Left ventricle myocardium inferior (tissue), 1 donor: ENCODE measurements at regions not wholly inside any gene's neighbourhood (a gene's known extent, or its start where the extent isn't known, plus 50 kb on each side); places are given as distances from the start of the nearest gene placed in this dataset.

Experiments used
- DNase-seq: peaks from one replicate; pipeline ENCODE4 v3.0.0-alpha.2; 2020
- H3K27ac ChIP-seq: fragments of 200-600 bp; replicated peaks from 2 replicates; pipeline ENCODE4 v1.8.0; 2021
- H3K27me3 ChIP-seq: fragments of 200-600 bp; 2 replicates; pipeline ENCODE4 v1.8.0; 2021; ENCODE audit warnings: low read depth
- H3K36me3 ChIP-seq: fragments of 200-600 bp; 2 replicates; pipeline ENCODE4 v1.8.0; 2021
- H3K4me1 ChIP-seq: fragments of 200-600 bp; 2 replicates; pipeline ENCODE4 v1.8.0; 2021
- H3K4me3 ChIP-seq: fragments of 200-600 bp; 2 replicates; pipeline ENCODE4 v1.8.0; 2021; ENCODE audit warnings: mild to moderate bottlenecking, moderate library complexity
- H3K9me3 ChIP-seq: fragments of 200-600 bp; replicated peaks from 2 replicates; pipeline ENCODE4 v1.8.0; 2021
- intact Hi-C: fragments of 100-400 bp; cut with micrococcal nuclease; formaldehyde crosslinking; loops from one replicate; pipeline ENCODE4 v1.11.0; 2022
- TF ChIP-seq, protein P1 (sequence below): fragments of 200-600 bp; IDR thresholded peaks from 2 replicates; pipeline ENCODE4 v1.8.0; 2021; ENCODE audit warnings: antibody characterized with exemption, mild to moderate bottlenecking, borderline replicate concordance
- donor health status: DM: no; HTN: yes; CAD: no; lungs with severe emphysema.

DNA sequence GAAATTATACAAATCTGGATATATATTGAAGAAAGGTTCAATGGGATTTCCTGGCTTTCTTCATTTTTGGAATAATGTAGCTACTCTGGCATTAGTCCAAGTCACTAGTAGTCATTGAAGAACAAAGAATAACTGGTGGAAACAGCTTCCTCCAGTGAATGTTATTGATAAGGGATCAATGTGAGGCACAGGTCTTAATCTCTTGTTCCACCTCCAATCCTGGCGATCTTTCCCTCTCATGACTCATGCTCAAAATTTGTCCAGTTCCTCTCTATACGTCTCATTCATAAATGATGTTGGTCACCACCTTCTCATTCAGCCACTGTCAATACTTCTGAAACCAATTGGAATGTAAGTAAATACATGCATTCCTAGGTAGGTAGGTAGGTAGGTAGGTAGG, 185.0 kb upstream of the BMP2 start:
- H3K4me1 ChIP-seq = no peaks in the 10 kb centered on the region
- intact Hi-C loops = no loop called here

GRCh38 chr20:6580486-6580885, 187.0 kb upstream of the BMP2 start:
- H3K36me3 ChIP-seq = no peaks in the 10 kb centered on the region
- H3K27me3 ChIP-seq = peaks cover 4% of the 10 kb centered on the region
- H3K4me1 ChIP-seq = peaks cover 6% of the 10 kb centered on the region
- peak; percentile 13 for DNase-seq
- no peaks in the 10 kb centered on the region for H3K9me3 ChIP-seq
- TF ChIP-seq, protein P1, sequence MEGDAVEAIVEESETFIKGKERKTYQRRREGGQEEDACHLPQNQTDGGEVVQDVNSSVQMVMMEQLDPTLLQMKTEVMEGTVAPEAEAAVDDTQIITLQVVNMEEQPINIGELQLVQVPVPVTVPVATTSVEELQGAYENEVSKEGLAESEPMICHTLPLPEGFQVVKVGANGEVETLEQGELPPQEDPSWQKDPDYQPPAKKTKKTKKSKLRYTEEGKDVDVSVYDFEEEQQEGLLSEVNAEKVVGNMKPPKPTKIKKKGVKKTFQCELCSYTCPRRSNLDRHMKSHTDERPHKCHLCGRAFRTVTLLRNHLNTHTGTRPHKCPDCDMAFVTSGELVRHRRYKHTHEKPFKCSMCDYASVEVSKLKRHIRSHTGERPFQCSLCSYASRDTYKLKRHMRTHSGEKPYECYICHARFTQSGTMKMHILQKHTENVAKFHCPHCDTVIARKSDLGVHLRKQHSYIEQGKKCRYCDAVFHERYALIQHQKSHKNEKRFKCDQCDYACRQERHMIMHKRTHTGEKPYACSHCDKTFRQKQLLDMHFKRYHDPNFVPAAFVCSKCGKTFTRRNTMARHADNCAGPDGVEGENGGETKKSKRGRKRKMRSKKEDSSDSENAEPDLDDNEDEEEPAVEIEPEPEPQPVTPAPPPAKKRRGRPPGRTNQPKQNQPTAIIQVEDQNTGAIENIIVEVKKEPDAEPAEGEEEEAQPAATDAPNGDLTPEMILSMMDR = no peak
- H3K27ac ChIP-seq = peak overlapping the region; percentile 15
- no peak overlapping the region for H3K4me3 ChIP-seq
- intact Hi-C loops = no loop called here

More for the DNA sequence above, 185.0 kb upstream of the BMP2 start:
- TF ChIP-seq, protein P1 = no peak
- Histone ChIP-seq H3K36me3 (no peaks in the 10 kb centered on the region), H3K9me3 (no peaks in the 10 kb centered on the region), H3K27me3 (no peaks in the 10 kb centered on the region), H3K4me3 (no peak overlapping the region), H3K27ac (no peak overlapping the region)
- no peak for DNase-seq

- DNase-seq = no peak
- peaks cover 4% of the 10 kb centered on the region for H3K27me3 ChIP-seq
- no peak overlapping the region for H3K4me3 ChIP-seq
- H3K36me3 ChIP-seq = no peaks in the 10 kb centered on the region
- H3K9me3 ChIP-seq = no peaks in the 10 kb centered on the region
- TF ChIP-seq, protein P1 = no peak
- peaks cover 6% of the 10 kb centered on the region for H3K4me1 ChIP-seq
- peak overlapping the region; percentile 31 for H3K27ac ChIP-seq
- intact Hi-C loops = no loop called here
These were observed 187.7 kb upstream of the BMP2 start for GRCh38 chr20:6579824-6580223.

- TF ChIP-seq, protein P1 = no peak
- no peak overlapping the region for H3K4me3 ChIP-seq
- no peaks in the 10 kb centered on the region for H3K9me3 ChIP-seq
- no peak for DNase-seq
- peak overlapping the region; percentile 31 for H3K27ac ChIP-seq
- H3K4me1 ChIP-seq = peaks cover 6% of the 10 kb centered on the region
- peaks cover 4% of the 10 kb centered on the region for H3K27me3 ChIP-seq
- intact Hi-C loops = no loop called here
- H3K36me3 ChIP-seq = no peaks in the 10 kb centered on the region
These were observed 188.1 kb upstream of the BMP2 start for GRCh38 chr20:6579417-6579816.

DNA sequence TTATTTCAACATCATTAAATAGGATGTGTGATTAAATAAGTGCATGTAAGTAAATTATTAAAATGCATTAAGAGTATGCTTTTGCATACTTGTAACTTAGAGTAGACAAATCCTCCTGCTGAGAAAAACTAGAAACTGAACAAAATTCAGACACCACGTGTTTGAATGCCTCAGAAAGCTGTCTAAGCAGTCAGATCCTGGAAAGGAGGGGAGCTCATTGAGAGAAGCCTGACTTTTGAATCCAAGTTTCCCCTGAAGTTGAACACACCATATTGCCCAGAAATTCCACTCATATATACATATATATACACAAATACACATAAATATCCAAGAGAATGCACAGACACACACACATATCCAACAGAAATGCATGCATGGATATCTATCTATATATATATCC, 190.0 kb upstream of the BMP2 start:
- Histone ChIP-seq H3K27me3 (peaks cover 4% of the 10 kb centered on the region), H3K4me1 (peaks cover 6% of the 10 kb centered on the region), H3K4me3 (no peak overlapping the region), H3K9me3 (no peaks in the 10 kb centered on the region), H3K27ac (no peak overlapping the region), H3K36me3 (no peaks in the 10 kb centered on the region)
- intact Hi-C loops = no loop called here
- DNase-seq = no peak
- TF ChIP-seq, protein P1 = no peak

GRCh38 chr20:6576726-6577125, 190.8 kb upstream of the BMP2 start:
- Histone ChIP-seq H3K27me3 (peaks cover 4% of the 10 kb centered on the region), H3K4me3 (no peak overlapping the region), H3K27ac (no peak overlapping the region), H3K9me3 (no peaks in the 10 kb centered on the region), H3K4me1 (peaks cover 6% of the 10 kb centered on the region), H3K36me3 (no peaks in the 10 kb centered on the region)
- TF ChIP-seq, protein P1 = no peak
- intact Hi-C loops = no loop called here
- DNase-seq = no peak
